ENCODE measurements at regions not wholly inside any gene's neighbourhood (a gene's known extent, or its start where the extent isn't known, plus 50 kb on each side); places are given as distances from the start of the nearest gene placed in this dataset.

- DNase-seq (ENCODE audit: low spot score): no peak
- intact Hi-C loops (cut with DNase I): no loop called here
These were observed 504.9 kb downstream of the OMA1 start for GRCh38 chr1:58041621-58042020.

- no peak for DNase-seq (ENCODE audit: low spot score)
- intact Hi-C loops (cut with DNase I): no loop called here
These were observed 508.0 kb downstream of the OMA1 start for GRCh38 chr1:58038574-58038973.

GRCh38 chr1:58035523-58035922 lies 511.0 kb downstream of the OMA1 start:
- no peak for DNase-seq (ENCODE audit: low spot score)
- intact Hi-C loops (cut with DNase I): no loop called here

- intact Hi-C loops (cut with DNase I): no loop called here
- no peak for DNase-seq (ENCODE audit: low spot score)
These were observed 513.2 kb downstream of the OMA1 start for GRCh38 chr1:58033311-58033710.

- intact Hi-C loops (cut with DNase I): no loop called here
- no peak for DNase-seq (ENCODE audit: low spot score)
These were observed 513.9 kb downstream of the OMA1 start for GRCh38 chr1:58032611-58033073.

GRCh38 chr1:58031416-58031815 lies 515.1 kb downstream of the OMA1 start:
- intact Hi-C loops (cut with DNase I): no loop called here
- DNase-seq (ENCODE audit: low spot score): no peak

GRCh38 chr1:58030456-58030855 lies 516.1 kb downstream of the OMA1 start:
- no peak for DNase-seq (ENCODE audit: low spot score)
- intact Hi-C loops (cut with DNase I): no loop called here

- DNase-seq (ENCODE audit: low spot score): no peak
- intact Hi-C loops (cut with DNase I): no loop called here
These were observed 528.9 kb downstream of the OMA1 start for GRCh38 chr1:58017641-58018040.

GRCh38 chr1:58013237-58013636 lies 533.3 kb downstream of the OMA1 start:
- no peak for DNase-seq (ENCODE audit: low spot score)
- intact Hi-C loops (cut with DNase I): no loop called here

GRCh38 chr1:58011978-58012377 lies 534.5 kb downstream of the OMA1 start:
- DNase-seq (ENCODE audit: low spot score): no peak
- intact Hi-C loops (cut with DNase I): no loop called here

- intact Hi-C loops (cut with DNase I): no loop called here
- DNase-seq (ENCODE audit: low spot score): no peak
These were observed 540.0 kb downstream of the OMA1 start for GRCh38 chr1:58006421-58007046.

GRCh38 chr1:58005212-58005611 lies 541.3 kb downstream of the OMA1 start:
- DNase-seq (ENCODE audit: low spot score): no peak
- intact Hi-C loops (cut with DNase I): no loop called here

GRCh38 chr1:58003988-58004387 lies 542.5 kb downstream of the OMA1 start:
- intact Hi-C loops (cut with DNase I): no loop called here
- DNase-seq (ENCODE audit: low spot score): no peak

GRCh38 chr1:58003059-58003458 lies 543.5 kb downstream of the OMA1 start:
- intact Hi-C loops (cut with DNase I): no loop called here
- DNase-seq (ENCODE audit: low spot score): no peak

- intact Hi-C loops (cut with DNase I): no loop called here
- DNase-seq (ENCODE audit: low spot score): no peak
These were observed 545.7 kb downstream of the OMA1 start for GRCh38 chr1:58000821-58001220.

GRCh38 chr1:58000116-58000515 lies 546.4 kb downstream of the OMA1 start:
- intact Hi-C loops (cut with DNase I): no loop called here
- DNase-seq (ENCODE audit: low spot score): no peak

GRCh38 chr1:57996400-57996799 lies 550.1 kb downstream of the OMA1 start:
- intact Hi-C loops (cut with DNase I): no loop called here
- DNase-seq (ENCODE audit: low spot score): no peak

GRCh38 chr1:57991289-57991688 lies 555.2 kb downstream of the OMA1 start:
- intact Hi-C loops (cut with DNase I): no loop called here

GRCh38 chr1:57989877-57990276 lies 556.6 kb downstream of the OMA1 start:
- DNase-seq (ENCODE audit: low spot score): no peak

More at GRCh38 chr1:57991289-57991688, 555.2 kb downstream of the OMA1 start:
- no peak for DNase-seq (ENCODE audit: low spot score)

GRCh38 chr1:57987523-57987922 lies 559.0 kb downstream of the OMA1 start:
- intact Hi-C loops (cut with DNase I): no loop called here
- DNase-seq (ENCODE audit: low spot score): no peak

More at GRCh38 chr1:57989877-57990276, 556.6 kb downstream of the OMA1 start:
- intact Hi-C loops (cut with DNase I): no loop called here

GRCh38 chr1:57986432-57986831 lies 560.1 kb downstream of the OMA1 start:
- DNase-seq (ENCODE audit: low spot score): no peak
- intact Hi-C loops (cut with DNase I): no loop called here

- no peak for DNase-seq (ENCODE audit: low spot score)
- intact Hi-C loops (cut with DNase I): no loop called here
These were observed 560.4 kb upstream of the DAB1 start for GRCh38 chr1:57984277-57984676.

Measured in cardiac septum (tissue), 1 donor.